Liver (tissue), 3 donors: ENCODE measurements at regions not wholly inside any gene's neighbourhood (a gene's known extent, or its start where the extent isn't known, plus 50 kb on each side); places are given as distances from the start of the nearest gene placed in this dataset.

Source experiments
- EGR1 ChIP-seq, 2 donors: IDR thresholded peaks; 2 replicates each; pipeline ENCODE4 v1.6.1; 2016 to 2018; ENCODE audit warnings: antibody characterized with exemption in 2 of 2, low read depth in 2 of 2
- GABPA ChIP-seq, 2 donors: IDR thresholded peaks in 1 of 2; conservative IDR thresholded peaks in 1 of 2; 2 replicates each; pipeline ENCODE4 v1.6.1; 2016; ENCODE audit warnings: antibody characterized with exemption in 2 of 2, mild to moderate bottlenecking in 1 of 2, moderate library complexity in 1 of 2
- JUND ChIP-seq, 2 donors: IDR thresholded peaks; 2 replicates each; pipeline ENCODE4 v1.6.1; 2016; ENCODE audit warnings: antibody characterized with exemption in 2 of 2
- NR2F2 ChIP-seq: IDR thresholded peaks from 2 replicates; pipeline ENCODE4 v1.6.1; 2016; ENCODE audit warnings: antibody characterized with exemption
- RAD21 ChIP-seq, 2 donors: IDR thresholded peaks; 2 replicates each; pipeline ENCODE4 v1.6.1; 2016; ENCODE audit warnings: antibody characterized with exemption in 2 of 2, mild to moderate bottlenecking in 2 of 2
- RXRA ChIP-seq, 2 donors: IDR thresholded peaks; 2 replicates each; pipeline ENCODE4 v1.6.1; 2017 to 2018; ENCODE audit warnings: antibody characterized with exemption in 2 of 2, mild to moderate bottlenecking in 1 of 2
- TAF1 ChIP-seq: conservative IDR thresholded peaks from 2 replicates; pipeline ENCODE4 v1.6.1; 2016; ENCODE audit warnings: antibody characterized with exemption, mild to moderate bottlenecking
- YY1 ChIP-seq: IDR thresholded peaks from 2 replicates; pipeline ENCODE4 v1.6.1; 2016; ENCODE audit warnings: antibody characterized with exemption, mild to moderate bottlenecking
- TF ChIP-seq, protein P1 (sequence below): IDR thresholded peaks from 2 replicates; pipeline ENCODE4 v1.6.1; 2016; ENCODE audit warnings: antibody characterized with exemption
- TF ChIP-seq, protein P2 (sequence below): fragments of 150-350 bp; IDR thresholded peaks from 2 replicates; pipeline ENCODE4 v1.5.1; 2017; ENCODE audit warnings: improper control_type of control experiment, low read depth, low read length; ENCODE audit not compliant: missing input control
- TF ChIP-seq, protein P3 (sequence below): IDR thresholded peaks from 2 replicates; pipeline ENCODE4 v1.6.1; 2016; ENCODE audit warnings: antibody characterized with exemption, mild to moderate bottlenecking
- TF ChIP-seq, protein P4 (sequence below): IDR thresholded peaks from 2 replicates; pipeline ENCODE4 v1.6.1; 2016; ENCODE audit warnings: antibody characterized with exemption
- donor health status: healthy.
- donor health status: healthy.

DNA sequence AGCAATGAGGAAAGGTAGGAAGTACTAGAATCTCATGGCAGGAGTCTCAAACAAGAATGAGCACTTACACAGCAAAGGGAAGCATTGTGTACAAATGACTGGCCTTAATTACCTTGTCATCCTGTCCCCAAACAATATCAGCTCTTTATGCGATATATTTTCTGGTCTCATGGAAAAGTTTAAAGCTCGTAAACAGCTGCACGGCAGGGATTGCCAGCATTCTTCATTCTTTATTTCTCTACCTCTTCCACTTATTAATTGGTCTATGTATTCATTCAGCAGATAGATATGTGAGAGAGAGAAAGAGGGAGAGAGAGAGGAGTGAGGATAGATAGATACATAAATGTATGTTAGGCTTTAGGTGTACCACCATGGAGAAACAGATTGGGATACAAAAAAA, 155.8 kb upstream of the FAT4 start:
- TF ChIP-seq, protein P1, sequence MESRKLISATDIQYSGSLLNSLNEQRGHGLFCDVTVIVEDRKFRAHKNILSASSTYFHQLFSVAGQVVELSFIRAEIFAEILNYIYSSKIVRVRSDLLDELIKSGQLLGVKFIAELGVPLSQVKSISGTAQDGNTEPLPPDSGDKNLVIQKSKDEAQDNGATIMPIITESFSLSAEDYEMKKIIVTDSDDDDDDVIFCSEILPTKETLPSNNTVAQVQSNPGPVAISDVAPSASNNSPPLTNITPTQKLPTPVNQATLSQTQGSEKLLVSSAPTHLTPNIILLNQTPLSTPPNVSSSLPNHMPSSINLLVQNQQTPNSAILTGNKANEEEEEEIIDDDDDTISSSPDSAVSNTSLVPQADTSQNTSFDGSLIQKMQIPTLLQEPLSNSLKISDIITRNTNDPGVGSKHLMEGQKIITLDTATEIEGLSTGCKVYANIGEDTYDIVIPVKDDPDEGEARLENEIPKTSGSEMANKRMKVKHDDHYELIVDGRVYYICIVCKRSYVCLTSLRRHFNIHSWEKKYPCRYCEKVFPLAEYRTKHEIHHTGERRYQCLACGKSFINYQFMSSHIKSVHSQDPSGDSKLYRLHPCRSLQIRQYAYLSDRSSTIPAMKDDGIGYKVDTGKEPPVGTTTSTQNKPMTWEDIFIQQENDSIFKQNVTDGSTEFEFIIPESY: no peak
- TF ChIP-seq, protein P2, sequence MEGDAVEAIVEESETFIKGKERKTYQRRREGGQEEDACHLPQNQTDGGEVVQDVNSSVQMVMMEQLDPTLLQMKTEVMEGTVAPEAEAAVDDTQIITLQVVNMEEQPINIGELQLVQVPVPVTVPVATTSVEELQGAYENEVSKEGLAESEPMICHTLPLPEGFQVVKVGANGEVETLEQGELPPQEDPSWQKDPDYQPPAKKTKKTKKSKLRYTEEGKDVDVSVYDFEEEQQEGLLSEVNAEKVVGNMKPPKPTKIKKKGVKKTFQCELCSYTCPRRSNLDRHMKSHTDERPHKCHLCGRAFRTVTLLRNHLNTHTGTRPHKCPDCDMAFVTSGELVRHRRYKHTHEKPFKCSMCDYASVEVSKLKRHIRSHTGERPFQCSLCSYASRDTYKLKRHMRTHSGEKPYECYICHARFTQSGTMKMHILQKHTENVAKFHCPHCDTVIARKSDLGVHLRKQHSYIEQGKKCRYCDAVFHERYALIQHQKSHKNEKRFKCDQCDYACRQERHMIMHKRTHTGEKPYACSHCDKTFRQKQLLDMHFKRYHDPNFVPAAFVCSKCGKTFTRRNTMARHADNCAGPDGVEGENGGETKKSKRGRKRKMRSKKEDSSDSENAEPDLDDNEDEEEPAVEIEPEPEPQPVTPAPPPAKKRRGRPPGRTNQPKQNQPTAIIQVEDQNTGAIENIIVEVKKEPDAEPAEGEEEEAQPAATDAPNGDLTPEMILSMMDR: no peak
- TF ChIP-seq YY1: no peak
- no peak for TF ChIP-seq RAD21 (IDR thresholded peaks at IDR 0.05)
- TF ChIP-seq, protein P3, sequence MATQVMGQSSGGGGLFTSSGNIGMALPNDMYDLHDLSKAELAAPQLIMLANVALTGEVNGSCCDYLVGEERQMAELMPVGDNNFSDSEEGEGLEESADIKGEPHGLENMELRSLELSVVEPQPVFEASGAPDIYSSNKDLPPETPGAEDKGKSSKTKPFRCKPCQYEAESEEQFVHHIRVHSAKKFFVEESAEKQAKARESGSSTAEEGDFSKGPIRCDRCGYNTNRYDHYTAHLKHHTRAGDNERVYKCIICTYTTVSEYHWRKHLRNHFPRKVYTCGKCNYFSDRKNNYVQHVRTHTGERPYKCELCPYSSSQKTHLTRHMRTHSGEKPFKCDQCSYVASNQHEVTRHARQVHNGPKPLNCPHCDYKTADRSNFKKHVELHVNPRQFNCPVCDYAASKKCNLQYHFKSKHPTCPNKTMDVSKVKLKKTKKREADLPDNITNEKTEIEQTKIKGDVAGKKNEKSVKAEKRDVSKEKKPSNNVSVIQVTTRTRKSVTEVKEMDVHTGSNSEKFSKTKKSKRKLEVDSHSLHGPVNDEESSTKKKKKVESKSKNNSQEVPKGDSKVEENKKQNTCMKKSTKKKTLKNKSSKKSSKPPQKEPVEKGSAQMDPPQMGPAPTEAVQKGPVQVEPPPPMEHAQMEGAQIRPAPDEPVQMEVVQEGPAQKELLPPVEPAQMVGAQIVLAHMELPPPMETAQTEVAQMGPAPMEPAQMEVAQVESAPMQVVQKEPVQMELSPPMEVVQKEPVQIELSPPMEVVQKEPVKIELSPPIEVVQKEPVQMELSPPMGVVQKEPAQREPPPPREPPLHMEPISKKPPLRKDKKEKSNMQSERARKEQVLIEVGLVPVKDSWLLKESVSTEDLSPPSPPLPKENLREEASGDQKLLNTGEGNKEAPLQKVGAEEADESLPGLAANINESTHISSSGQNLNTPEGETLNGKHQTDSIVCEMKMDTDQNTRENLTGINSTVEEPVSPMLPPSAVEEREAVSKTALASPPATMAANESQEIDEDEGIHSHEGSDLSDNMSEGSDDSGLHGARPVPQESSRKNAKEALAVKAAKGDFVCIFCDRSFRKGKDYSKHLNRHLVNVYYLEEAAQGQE: no peak
- TF ChIP-seq, protein P4, sequence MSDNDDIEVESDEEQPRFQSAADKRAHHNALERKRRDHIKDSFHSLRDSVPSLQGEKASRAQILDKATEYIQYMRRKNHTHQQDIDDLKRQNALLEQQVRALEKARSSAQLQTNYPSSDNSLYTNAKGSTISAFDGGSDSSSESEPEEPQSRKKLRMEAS: no peak
- no peak for TF ChIP-seq GABPA (IDR thresholded peaks at IDR 0.05 in 1 of 2, conservative IDR thresholded peaks at IDR 0.05 in 1 of 2)
- TF ChIP-seq JUND (IDR thresholded peaks at IDR 0.05): no peak
- TF ChIP-seq RXRA (IDR thresholded peaks at IDR 0.05): no peak
- no peak for TF ChIP-seq EGR1 (IDR thresholded peaks at IDR 0.05; ENCODE audit: low read depth in 2 of 2)
- no peak for TF ChIP-seq TAF1
- TF ChIP-seq NR2F2: no peak
